Stimulated activated CD4-positive, alpha-beta T cell treated with anti-CD3 and anti-CD28 coated beads, Interleukin-15, amount 100 ng/mL, for 48 hours (primary cell): ENCODE measurements at regions not wholly inside any gene's neighbourhood (a gene's known extent, or its start where the extent isn't known, plus 50 kb on each side); places are given as distances from the start of the nearest gene placed in this dataset.
"Not testable (repeated sequence)": the region's sequence is repeated elsewhere in the genome, so short reads cannot be mapped to it uniquely, and the experiment has no call there.

Source experiments
- DNase-seq, 2 donors: peaks; one replicate each; pipeline ENCODE4 v3.0.0-alpha.2; 2020; ENCODE audit warnings: low read depth in 2 of 2

GRCh38 chr13:27327633-27328032, 57.0 kb downstream of the RASL11A start:
- DNase-seq, result no peak

- no peak for DNase-seq
Observed at GRCh38 chr13:27329210-27329609, 58.6 kb downstream of the RASL11A start.

GRCh38 chr13:27334774-27335435, 64.3 kb downstream of the RASL11A start:
- no peak for DNase-seq

GRCh38 chr13:27336014-27336673, 65.5 kb downstream of the RASL11A start:
- no peak for DNase-seq

- DNase-seq, result no peak
Observed at GRCh38 chr13:27338207-27338606, 67.6 kb downstream of the RASL11A start.

- DNase-seq, result no peak
Observed at GRCh38 chr13:27338816-27339215, 68.2 kb downstream of the RASL11A start.

GRCh38 chr13:27339299-27339698, 68.7 kb downstream of the RASL11A start:
- peak in 1 of 2 donors; percentile 26 for DNase-seq

- DNase-seq, result no peak
Observed at GRCh38 chr13:27341616-27342015, 71.0 kb downstream of the RASL11A start.

GRCh38 chr13:27347211-27347772, 76.7 kb downstream of the RASL11A start:
- DNase-seq, result no peak

- DNase-seq, result no peak
Observed at GRCh38 chr13:27348461-27348860, 76.0 kb upstream of the GTF3A start.

GRCh38 chr13:27349458-27349857, 75.0 kb upstream of the GTF3A start:
- no peak for DNase-seq

- not testable (repeated sequence) for DNase-seq
Observed at GRCh38 chr13:27350825-27351224, 73.6 kb upstream of the GTF3A start.

GRCh38 chr13:27352698-27353097, 71.7 kb upstream of the GTF3A start:
- DNase-seq, result no peak

GRCh38 chr13:27353166-27353583, 71.2 kb upstream of the GTF3A start:
- peak; percentile 33 to 37 for DNase-seq

GRCh38 chr13:27353708-27354107, 70.7 kb upstream of the GTF3A start:
- no peak for DNase-seq

GRCh38 chr13:27354379-27354778, 70.0 kb upstream of the GTF3A start:
- no peak for DNase-seq

- no peak for DNase-seq
Observed at GRCh38 chr13:27355894-27356293, 68.5 kb upstream of the GTF3A start.

- no peak for DNase-seq
Observed at GRCh38 chr13:27358420-27358819, 66.0 kb upstream of the GTF3A start.

GRCh38 chr13:27359199-27359821, 65.1 kb upstream of the GTF3A start:
- DNase-seq, result peak; percentile 31 to 51

- DNase-seq, result no peak
Observed at GRCh38 chr13:27360562-27360961, 63.9 kb upstream of the GTF3A start.

- peak; percentile 58 to 76 for DNase-seq
Observed at GRCh38 chr13:27362064-27362751, 62.2 kb upstream of the GTF3A start.

- not testable (repeated sequence) for DNase-seq
Observed at GRCh38 chr13:27363637-27364036, 60.8 kb upstream of the GTF3A start.
